ENCODE measurements at regions not wholly inside any gene's neighbourhood (a gene's known extent, or its start where the extent isn't known, plus 50 kb on each side); places are given as distances from the start of the nearest gene placed in this dataset.

DNA sequence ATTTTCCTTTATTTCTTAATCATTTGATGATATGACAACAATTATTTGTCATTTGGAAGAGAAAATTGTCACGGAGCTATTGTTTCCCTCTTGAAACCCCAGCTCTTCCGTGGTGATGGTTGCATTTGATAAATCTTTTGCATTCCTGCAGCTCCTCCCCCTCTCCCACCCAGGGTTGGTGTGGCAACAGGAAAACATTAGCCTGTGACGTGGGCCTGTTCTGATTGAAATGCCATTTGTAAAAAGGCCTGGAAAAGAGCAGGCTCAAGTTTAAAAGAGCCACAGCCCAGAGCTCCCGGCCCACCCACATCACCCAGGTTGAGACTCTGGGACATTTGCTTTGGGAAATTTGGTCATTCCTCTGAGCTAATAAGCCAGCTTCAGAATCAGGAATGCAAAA is 282.5 kb downstream of the RPLP1 start:
- Mint-ChIP-seq H3K4me3 (no peak overlapping the region), H3K4me1 (no peaks in the 10 kb centered on the region), H3K9me3 (peaks cover 0 to 5% (median 2%) of the 10 kb centered on the region in 6 donors), H3K27me3 (ENCODE audit: low read depth in 3 of 3) (peaks cover 17 to 30% (median 22%) of the 10 kb centered on the region in 3 donors), H3K27ac (no peak overlapping the region), H3K36me3 (peaks cover 0 to 3% (median 0%) of the 10 kb centered on the region in 3 donors)
- no peak for DNase-seq

DNA sequence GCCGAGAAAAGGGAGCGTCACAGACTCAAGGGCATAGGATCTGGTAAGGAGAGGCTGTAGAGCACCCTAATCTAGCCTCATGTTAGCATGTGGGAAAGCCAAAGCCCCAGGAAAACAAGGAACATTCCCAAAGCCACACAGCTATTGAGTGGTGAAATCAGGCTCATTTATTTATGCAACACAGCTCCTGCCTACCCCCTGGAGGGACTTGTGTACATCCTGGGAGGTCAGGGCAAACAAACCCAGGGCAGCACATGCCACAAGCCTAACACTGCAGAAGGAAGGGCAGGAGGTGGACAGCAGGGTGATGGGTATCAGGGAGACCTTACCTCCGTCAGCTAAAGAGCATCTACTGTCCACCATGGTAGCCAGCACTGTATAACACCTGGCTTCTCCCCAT is 283.5 kb downstream of the RPLP1 start:
- peaks cover 0 to 3% (median 0%) of the 10 kb centered on the region in 3 donors for H3K36me3 Mint-ChIP-seq
- H3K4me1 Mint-ChIP-seq = no peaks in the 10 kb centered on the region
- no peak overlapping the region for H3K4me3 Mint-ChIP-seq
- H3K9me3 Mint-ChIP-seq = peaks cover 0 to 5% (median 2%) of the 10 kb centered on the region in 6 donors
- no peak overlapping the region for H3K27ac Mint-ChIP-seq
- peaks cover 14 to 35% (median 26%) of the 10 kb centered on the region in 3 donors for H3K27me3 Mint-ChIP-seq (ENCODE audit: low read depth in 3 of 3)
- no peak for DNase-seq

DNA sequence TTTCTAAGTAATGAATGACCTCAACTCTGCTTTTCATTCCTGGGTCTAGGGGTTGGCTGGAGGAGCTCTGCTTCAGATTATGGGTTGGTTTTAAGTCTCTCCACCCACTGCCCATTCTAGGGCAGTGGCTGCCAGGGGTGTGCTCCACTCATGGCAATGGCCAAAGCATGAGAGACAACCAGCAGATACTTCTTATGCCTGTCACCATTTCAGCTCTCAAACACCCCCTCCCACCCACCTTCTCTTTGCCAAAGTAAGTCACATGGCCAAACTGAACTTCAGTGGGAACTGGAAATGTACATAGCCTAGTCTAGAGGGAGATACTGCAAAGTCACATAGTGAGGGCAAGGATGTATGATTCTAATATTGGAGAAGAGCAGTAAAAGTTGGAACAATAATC is 285.3 kb downstream of the RPLP1 start:
- Mint-ChIP-seq H3K27me3 (ENCODE audit: low read depth in 3 of 3) (peaks cover 12 to 44% (median 22%) of the 10 kb centered on the region in 3 donors), H3K27ac (peak overlapping the region in 1 of 6 donors; percentile 43), H3K4me1 (peaks cover 0 to 6% of the 10 kb centered on the region in 2 donors), H3K36me3 (peaks cover 0 to 3% (median 0%) of the 10 kb centered on the region in 3 donors), H3K9me3 (peaks cover 0 to 5% (median 2%) of the 10 kb centered on the region in 6 donors), H3K4me3 (no peak overlapping the region)
- DNase-seq = no peak

DNA sequence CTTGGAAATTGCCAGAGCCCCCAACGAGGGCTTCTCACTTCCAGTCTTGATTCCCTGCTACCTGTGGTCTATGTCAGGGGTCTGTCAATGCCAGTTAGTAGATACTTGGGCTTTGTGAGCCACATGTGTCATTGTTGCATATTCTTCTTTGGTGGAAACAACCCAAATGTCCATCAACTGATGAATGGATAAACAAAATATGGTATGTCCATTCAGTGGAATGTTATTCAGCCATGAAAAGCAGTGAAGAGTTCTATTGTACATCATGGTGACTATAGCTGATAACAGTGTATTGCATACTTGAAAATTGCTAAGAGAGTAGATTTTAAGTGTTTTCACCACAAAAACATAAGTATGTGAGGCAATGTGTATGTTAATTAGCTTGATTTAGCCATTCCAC is 288.1 kb downstream of the RPLP1 start:
- Mint-ChIP-seq H3K9me3 (peaks cover 0 to 5% (median 2%) of the 10 kb centered on the region in 6 donors), H3K27ac (no peak overlapping the region), H3K4me1 (peaks cover 11 to 28% of the 10 kb centered on the region in 2 donors), H3K4me3 (no peak overlapping the region), H3K36me3 (no peaks in the 10 kb centered on the region), H3K27me3 (ENCODE audit: low read depth in 3 of 3) (peaks cover 22 to 47% (median 25%) of the 10 kb centered on the region in 3 donors)
- no peak for DNase-seq

DNA sequence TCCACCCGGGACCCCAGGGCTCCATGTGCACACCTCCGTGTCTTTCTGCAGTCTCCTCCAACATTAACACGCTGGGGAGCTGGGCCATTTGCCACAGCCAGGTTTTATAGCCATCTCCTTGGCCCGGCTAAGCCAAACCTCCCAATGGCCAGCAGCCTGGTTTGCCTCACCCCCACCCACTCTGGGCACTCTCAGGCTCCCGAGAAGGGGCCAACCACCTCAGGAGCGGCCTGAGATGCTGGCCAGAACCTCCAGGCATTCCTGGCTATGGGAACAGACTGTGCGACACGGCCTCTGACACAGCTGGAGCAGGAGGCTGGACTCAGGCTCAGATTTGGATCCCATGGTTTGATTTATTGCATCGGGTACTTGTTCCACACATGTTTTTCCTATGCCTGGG is 289.7 kb downstream of the RPLP1 start:
- Mint-ChIP-seq H3K9me3 (peaks cover 0 to 5% (median 0%) of the 10 kb centered on the region in 6 donors), H3K4me3 (no peak overlapping the region), H3K27ac (no peak overlapping the region), H3K36me3 (no peaks in the 10 kb centered on the region), H3K4me1 (peaks cover 11 to 28% of the 10 kb centered on the region in 2 donors), H3K27me3 (ENCODE audit: low read depth in 3 of 3) (peaks cover 18 to 37% (median 23%) of the 10 kb centered on the region in 3 donors)
- DNase-seq = no peak

DNA sequence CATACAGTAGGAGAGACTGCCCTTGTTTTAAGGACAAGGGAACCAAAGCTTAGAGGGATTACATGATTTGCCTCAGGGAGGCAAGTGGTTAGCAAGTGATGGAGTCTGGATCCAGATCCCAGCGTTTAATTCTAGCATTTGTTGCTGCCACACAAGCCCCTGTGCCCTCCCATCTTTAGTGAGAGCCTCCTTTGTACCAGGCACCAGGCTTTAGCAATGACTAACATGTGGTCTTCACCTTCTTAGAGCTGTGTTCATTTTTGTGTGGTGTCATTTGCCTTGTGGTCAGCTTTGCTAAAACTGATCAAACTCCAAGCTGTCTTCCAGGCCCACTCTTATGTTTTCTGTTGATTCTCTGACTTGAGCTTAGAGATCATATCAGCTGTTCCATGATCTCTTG is 290.5 kb downstream of the RPLP1 start:
- peaks cover 0 to 5% (median 0%) of the 10 kb centered on the region in 6 donors for H3K9me3 Mint-ChIP-seq
- H3K27ac Mint-ChIP-seq = no peak overlapping the region
- peaks cover 11 to 30% of the 10 kb centered on the region in 2 donors for H3K4me1 Mint-ChIP-seq
- H3K4me3 Mint-ChIP-seq = peak overlapping the region in 2 of 5 donors; percentile 37 to 42
- peaks cover 17 to 38% (median 23%) of the 10 kb centered on the region in 3 donors for H3K27me3 Mint-ChIP-seq (ENCODE audit: low read depth in 3 of 3)
- no peaks in the 10 kb centered on the region for H3K36me3 Mint-ChIP-seq
- DNase-seq = peak in 2 of 3 donors; percentile 36 to 41

DNA sequence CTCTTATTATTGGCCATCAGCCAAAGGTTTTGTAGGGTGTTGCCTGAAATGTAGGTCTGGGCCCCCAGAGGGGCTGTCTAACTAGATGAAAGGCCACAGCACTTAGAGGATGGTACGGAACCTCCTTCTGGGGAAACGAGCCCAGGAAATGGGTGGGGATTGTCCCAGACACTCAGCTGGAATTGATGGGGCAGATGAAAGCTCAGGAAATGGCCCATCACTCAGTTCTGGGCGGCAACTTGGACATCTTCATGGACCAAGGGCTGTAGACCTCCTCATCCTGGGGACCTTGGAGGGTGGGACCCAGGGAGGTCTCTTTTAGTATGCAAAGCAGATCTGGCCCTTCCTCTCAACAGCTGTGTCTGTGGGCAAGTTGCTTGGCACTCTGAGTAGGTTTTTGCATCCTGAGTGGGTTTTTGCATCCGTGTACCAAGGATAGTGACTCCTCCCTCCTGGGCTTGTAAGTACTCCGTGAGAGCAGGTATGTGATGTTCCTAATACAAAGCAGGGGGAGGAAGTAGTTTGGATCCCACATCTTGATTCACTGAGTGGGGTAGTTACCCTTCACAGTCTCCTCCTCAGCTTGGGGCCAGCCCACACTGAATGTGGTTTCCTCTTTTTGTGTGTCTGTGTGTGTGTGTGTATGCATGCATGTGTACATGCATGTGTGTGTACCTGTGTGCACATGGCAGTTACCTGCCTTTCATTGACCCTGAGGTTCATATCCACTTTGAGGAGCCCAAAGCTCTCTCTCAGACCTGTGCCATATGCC is 292.0 kb downstream of the RPLP1 start:
- no peak for DNase-seq
- peaks cover 11 to 50% (median 24%) of the 10 kb centered on the region in 3 donors for H3K27me3 Mint-ChIP-seq (ENCODE audit: low read depth in 3 of 3)
- no peak overlapping the region for H3K4me3 Mint-ChIP-seq
- H3K9me3 Mint-ChIP-seq = peaks cover 0 to 5% (median 0%) of the 10 kb centered on the region in 6 donors
- H3K36me3 Mint-ChIP-seq = no peaks in the 10 kb centered on the region
- H3K4me1 Mint-ChIP-seq = peaks cover 11 to 41% of the 10 kb centered on the region in 2 donors
- H3K27ac Mint-ChIP-seq = no peak overlapping the region

DNA sequence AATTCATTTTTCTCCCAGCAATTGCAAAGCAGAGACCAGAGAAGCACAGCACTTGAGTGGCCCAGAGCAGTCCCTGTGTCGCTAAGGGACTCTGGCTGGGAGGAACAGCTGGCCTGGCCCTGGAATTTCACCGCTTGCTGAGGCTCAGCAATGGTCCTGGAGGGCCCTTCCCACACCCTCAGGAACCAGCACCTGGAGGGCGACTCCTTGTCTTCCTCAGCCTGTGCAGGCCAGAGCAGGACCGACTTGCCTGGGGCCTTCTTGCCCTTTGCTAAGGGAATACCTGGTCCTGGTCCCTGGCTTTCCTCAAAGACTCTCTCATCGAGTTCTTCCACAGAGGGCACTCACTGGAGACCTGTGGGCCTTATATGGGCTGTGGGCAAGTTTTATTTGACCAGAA is 294.6 kb downstream of the RPLP1 start:
- Mint-ChIP-seq H3K4me1 (peaks cover 11 to 50% of the 10 kb centered on the region in 2 donors), H3K4me3 (no peak overlapping the region), H3K36me3 (peaks cover 0 to 5% (median 3%) of the 10 kb centered on the region in 3 donors), H3K27me3 (ENCODE audit: low read depth in 3 of 3) (peaks cover 8 to 45% (median 24%) of the 10 kb centered on the region in 3 donors), H3K27ac (no peak overlapping the region), H3K9me3 (no peaks in the 10 kb centered on the region)
- no peak for DNase-seq

DNA sequence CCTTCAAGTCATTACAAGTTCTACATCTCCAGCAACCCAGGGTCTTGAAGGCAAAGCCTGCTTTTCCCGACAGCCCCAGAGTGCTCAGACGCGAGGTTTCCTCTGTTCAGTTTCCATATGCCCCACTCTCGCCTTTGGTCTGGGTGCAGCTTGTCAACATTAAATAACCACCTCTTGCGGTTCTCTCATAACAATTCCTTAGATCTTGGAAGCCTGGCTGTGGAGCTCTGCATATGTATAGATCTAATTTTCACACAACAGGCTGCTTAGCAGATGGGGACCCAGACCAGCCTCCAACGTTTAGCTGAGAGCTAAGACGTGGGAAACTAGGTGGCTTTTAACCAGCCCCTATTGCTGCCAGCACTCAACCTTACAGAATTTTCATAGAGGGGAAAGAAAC is 295.5 kb downstream of the RPLP1 start:
- peaks cover 0 to 5% (median 4%) of the 10 kb centered on the region in 6 donors for H3K9me3 Mint-ChIP-seq
- H3K4me1 Mint-ChIP-seq = peaks cover 9 to 42% of the 10 kb centered on the region in 2 donors
- no peak overlapping the region for H3K4me3 Mint-ChIP-seq
- peaks cover 0 to 9% (median 8%) of the 10 kb centered on the region in 3 donors for H3K36me3 Mint-ChIP-seq
- no peak overlapping the region for H3K27ac Mint-ChIP-seq
- peaks cover 12 to 45% (median 22%) of the 10 kb centered on the region in 3 donors for H3K27me3 Mint-ChIP-seq (ENCODE audit: low read depth in 3 of 3)
- DNase-seq = no peak

DNA sequence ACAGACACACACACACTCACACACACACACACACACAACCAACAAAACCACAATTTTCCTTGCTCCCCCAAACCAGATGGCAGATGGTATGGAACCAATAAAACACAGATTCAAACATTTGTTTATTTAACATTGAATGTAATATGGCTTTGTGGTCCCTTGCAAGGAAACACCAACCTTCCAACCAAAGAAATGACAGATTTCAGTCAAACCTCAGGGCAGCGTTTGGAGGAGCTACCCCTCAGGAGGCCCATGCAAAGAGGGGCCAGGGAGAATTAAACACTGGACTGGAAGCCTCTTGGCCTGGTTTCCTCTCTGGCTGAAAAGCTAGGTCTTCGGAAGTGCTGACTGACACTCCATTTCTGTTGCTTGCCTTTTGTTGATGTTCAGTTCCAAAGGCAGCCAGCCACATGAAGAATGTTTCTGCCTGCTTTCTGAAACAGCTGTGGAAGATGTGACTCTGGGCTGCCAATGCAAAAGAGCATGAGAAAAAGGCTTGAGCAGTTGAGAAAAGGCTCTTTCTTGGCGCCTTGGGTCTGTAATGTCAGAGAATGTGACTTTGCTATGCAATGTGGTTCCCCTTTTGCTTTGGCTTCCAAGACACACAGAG is 296.1 kb downstream of the RPLP1 start:
- H3K4me1 Mint-ChIP-seq = peaks cover 4 to 40% of the 10 kb centered on the region in 2 donors

DNA sequence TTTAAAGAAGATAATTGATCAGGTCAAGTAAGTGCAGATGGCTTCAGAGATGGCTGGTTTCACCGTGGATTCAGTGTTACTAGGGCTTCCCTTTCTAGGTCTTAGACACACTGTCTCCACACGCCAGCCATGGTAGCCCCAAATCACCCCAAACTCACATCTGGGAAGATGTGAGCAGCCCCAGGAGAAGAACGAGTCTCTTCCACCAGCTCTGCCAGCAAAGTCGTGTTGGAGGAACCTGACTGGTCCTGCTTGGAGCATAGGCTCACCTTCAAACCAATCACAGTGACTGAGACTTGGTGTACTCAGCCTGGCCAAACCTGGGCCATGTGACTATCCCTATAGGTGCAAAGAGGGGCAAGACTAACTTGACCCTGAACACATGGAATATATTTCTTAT is 296.7 kb downstream of the RPLP1 start:
- H3K27ac Mint-ChIP-seq = no peak overlapping the region
- H3K4me3 Mint-ChIP-seq = no peak overlapping the region
- peaks cover 0 to 12% (median 11%) of the 10 kb centered on the region in 3 donors for H3K36me3 Mint-ChIP-seq
- peaks cover 16 to 42% (median 19%) of the 10 kb centered on the region in 3 donors for H3K27me3 Mint-ChIP-seq (ENCODE audit: low read depth in 3 of 3)
- no peak for DNase-seq
- H3K9me3 Mint-ChIP-seq = peaks cover 2 to 16% (median 9%) of the 10 kb centered on the region in 6 donors
- peaks cover 3 to 40% of the 10 kb centered on the region in 2 donors for H3K4me1 Mint-ChIP-seq

More for the DNA sequence above, 296.1 kb downstream of the RPLP1 start:
- no peak for DNase-seq
- Mint-ChIP-seq H3K27me3 (ENCODE audit: low read depth in 3 of 3) (peaks cover 16 to 46% (median 23%) of the 10 kb centered on the region in 3 donors), H3K36me3 (peaks cover 0 to 11% (median 8%) of the 10 kb centered on the region in 3 donors), H3K27ac (no peak overlapping the region), H3K4me3 (no peak overlapping the region), H3K9me3 (peaks cover 2 to 11% (median 8%) of the 10 kb centered on the region in 6 donors)

DNA sequence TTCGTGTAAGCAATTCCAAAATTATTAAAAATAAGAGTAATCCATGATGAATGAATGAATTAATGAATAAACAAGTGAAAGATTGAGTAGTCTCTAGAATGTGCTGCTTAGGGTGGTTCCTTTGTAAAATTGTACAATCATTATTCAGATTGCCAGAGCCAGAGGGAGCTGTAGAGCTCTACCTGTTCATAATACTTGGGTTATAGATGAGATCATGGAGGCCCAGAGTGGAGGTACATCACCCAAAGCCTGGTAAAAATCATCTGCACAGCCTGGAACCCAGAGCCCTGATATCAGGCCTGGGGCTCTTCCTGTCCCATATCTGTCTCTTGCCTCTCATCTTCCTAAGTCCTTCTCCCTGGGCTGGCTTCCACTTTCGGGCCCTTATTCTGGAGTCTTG is 297.2 kb downstream of the RPLP1 start:
- Mint-ChIP-seq H3K27me3 (ENCODE audit: low read depth in 3 of 3) (peaks cover 19 to 40% (median 22%) of the 10 kb centered on the region in 3 donors), H3K9me3 (peaks cover 2 to 20% (median 10%) of the 10 kb centered on the region in 6 donors), H3K27ac (no peak overlapping the region), H3K4me3 (no peak overlapping the region), H3K36me3 (peaks cover 0 to 16% (median 11%) of the 10 kb centered on the region in 3 donors), H3K4me1 (peaks cover 4 to 40% of the 10 kb centered on the region in 2 donors)
- DNase-seq = no peak

DNA sequence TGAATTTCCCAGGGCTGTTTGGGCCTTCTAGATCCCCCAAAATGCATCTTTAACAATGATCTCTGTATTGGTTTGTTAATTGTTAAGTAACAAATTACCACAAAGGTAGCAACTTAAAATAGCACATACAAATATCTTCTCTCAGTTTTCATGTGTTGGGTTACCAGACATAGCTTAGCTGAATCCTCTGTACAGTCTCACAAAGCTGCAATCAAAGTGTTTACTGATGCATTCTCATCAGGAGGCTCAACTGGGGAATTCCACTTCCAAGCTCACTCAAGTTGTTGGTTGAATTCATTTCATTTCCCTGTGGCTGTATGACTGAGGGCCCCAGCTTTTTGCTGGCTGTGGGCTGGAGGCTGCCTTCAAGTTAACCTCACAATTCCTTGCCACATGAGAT is 297.6 kb downstream of the RPLP1 start:
- Mint-ChIP-seq H3K36me3 (peaks cover 0 to 17% (median 11%) of the 10 kb centered on the region in 3 donors), H3K27ac (no peak overlapping the region), H3K4me1 (peaks cover 9 to 41% of the 10 kb centered on the region in 2 donors), H3K27me3 (ENCODE audit: low read depth in 3 of 3) (peaks cover 20 to 40% (median 23%) of the 10 kb centered on the region in 3 donors), H3K9me3 (peaks cover 2 to 20% (median 10%) of the 10 kb centered on the region in 6 donors), H3K4me3 (no peak overlapping the region)
- no peak for DNase-seq

DNA sequence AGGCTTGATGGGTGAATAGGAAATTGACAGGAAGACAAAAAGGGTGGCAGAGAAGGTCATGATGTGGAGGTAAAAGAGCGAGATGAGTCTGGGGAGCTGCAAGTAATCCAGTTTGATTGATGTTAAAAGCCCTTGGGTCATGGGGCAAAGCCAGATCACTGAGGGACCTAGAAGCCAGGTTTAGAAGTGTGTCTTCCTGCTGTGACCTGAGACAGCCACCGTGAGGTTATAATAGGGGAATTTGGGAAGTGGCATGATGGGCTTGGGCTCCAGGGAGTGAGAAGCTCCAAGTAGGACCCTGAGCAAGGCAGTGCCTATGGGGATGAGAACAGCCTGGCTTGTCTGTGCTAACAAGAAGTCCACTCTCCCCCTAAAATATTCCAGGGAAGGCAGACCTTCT is 298.5 kb downstream of the RPLP1 start:
- H3K4me1 Mint-ChIP-seq = peaks cover 18 to 50% of the 10 kb centered on the region in 2 donors
- H3K36me3 Mint-ChIP-seq = peaks cover 0 to 17% (median 11%) of the 10 kb centered on the region in 3 donors
- H3K27ac Mint-ChIP-seq = peak overlapping the region in 1 of 6 donors; percentile 15
- peaks cover 2 to 20% (median 10%) of the 10 kb centered on the region in 6 donors for H3K9me3 Mint-ChIP-seq
- no peak for DNase-seq
- peak overlapping the region in 2 of 5 donors; percentile 3 to 52 for H3K4me3 Mint-ChIP-seq
- peaks cover 16 to 45% (median 27%) of the 10 kb centered on the region in 3 donors for H3K27me3 Mint-ChIP-seq (ENCODE audit: low read depth in 3 of 3)

Data from immature natural killer cell (primary cell).